NT2/D1 (cell line): ENCODE measurements at regions not wholly inside any gene's neighbourhood (a gene's known extent, or its start where the extent isn't known, plus 50 kb on each side); places are given as distances from the start of the nearest gene placed in this dataset.

Experiments
- SUZ12 ChIP-seq: IDR thresholded peaks from 2 replicates; pipeline ENCODE4 v1.6.1; 2011; ENCODE audit not compliant: insufficient read length, insufficient read depth; ENCODE audit errors: extremely low read depth
- YY1 ChIP-seq: IDR thresholded peaks from 2 replicates; pipeline ENCODE4 v1.6.1; 2011; ENCODE audit not compliant: insufficient read length, insufficient read depth
- ZNF274 ChIP-seq: IDR thresholded peaks from 2 replicates; pipeline ENCODE4 v1.6.1; 2011; ENCODE audit warnings: mild to moderate bottlenecking, low read depth, low read length

- TF ChIP-seq YY1 (no peak), SUZ12 (no peak), ZNF274 (no peak)
These were observed 278.6 kb downstream of the HAPSTR1 start for GRCh38 chr16:9370061-9370491.
